SK-N-SH (cell line): ENCODE measurements at regions not wholly inside any gene's neighbourhood (a gene's known extent, or its start where the extent isn't known, plus 50 kb on each side); places are given as distances from the start of the nearest gene placed in this dataset.

Source experiments
- CTCF ChIA-PET: fragments of 300-600, 350-600 bp; formaldehyde crosslinking; extraction: SDS; loops from one replicate; lab custom pipeline; 2021; lab: Yijun Ruan, JAX
- POLR2A ChIA-PET: fragments of 350-600 bp; sonication (Branson Sonifier 250); formaldehyde crosslinking; extraction: SDS; loops from one replicate; lab custom pipeline; 2020; ENCODE audit warnings: antibody characterized with exemption, inconsistent platforms; lab: Yijun Ruan, JAX
- DNase-seq: peaks from one replicate; pipeline ENCODE4 v3.0.0; 2012
- H2AFZ ChIP-seq: fragments of 200-600 bp; sonication (generic); 2 replicates; pipeline ENCODE4 v1.8.1; 2016; ENCODE audit warnings: antibody characterized with exemption, mild to moderate bottlenecking, low read depth
- H3F3A ChIP-seq: fragments of 200-600 bp; sonication (generic); replicated peaks from 2 replicates; pipeline ENCODE3; 2016; ENCODE audit warnings: antibody characterized with exemption, mild to moderate bottlenecking; ENCODE audit not compliant: insufficient read depth
- H3K27ac ChIP-seq, 2 experiments: fragments of 200-500 bp in 1 of 2; fragments of 200-600 bp in 1 of 2; sonication (Bioruptor generic) in 1 of 2; sonication (generic), shearing (Covaris generic) in 1 of 2; 2 replicates each; pipeline versions ENCODE4 v1.5.1 to v1.6.1; 2014 to 2016; ENCODE audit warnings: low read depth in 2 of 2, inconsistent platforms in 1 of 2, low read length in 1 of 2, mild to moderate bottlenecking in 1 of 2, mixed read lengths in 1 of 2
- H3K27me3 ChIP-seq: fragments of 200-600 bp; sonication (generic), shearing (Covaris generic); 2 replicates; pipeline ENCODE4 v1.6.1; 2016; ENCODE audit warnings: mixed run types; ENCODE audit not compliant: insufficient read depth
- H3K36me3 ChIP-seq, 2 experiments: fragments of 200-500 bp in 1 of 2; fragments of 200-600 bp in 1 of 2; sonication (Bioruptor generic) in 1 of 2; sonication (generic) in 1 of 2; replicated peaks in 1 of 2; 2 replicates each; pipeline versions ENCODE3 to v1.5.1; 2014 to 2016; ENCODE audit warnings: low read length in 1 of 2, mild to moderate bottlenecking in 1 of 2; ENCODE audit not compliant: insufficient read depth in 2 of 2, control insufficient read depth in 1 of 2
- H3K4me1 ChIP-seq, 2 experiments: fragments of 200-500 bp in 1 of 2; fragments of 200-600 bp in 1 of 2; sonication (Bioruptor generic) in 1 of 2; sonication (generic), shearing (Covaris generic) in 1 of 2; 2 replicates each; pipeline versions ENCODE4 v1.5.1 to v1.6.1; 2014 to 2016; ENCODE audit warnings: low read depth in 1 of 2, low read length in 1 of 2, mixed run types in 1 of 2; ENCODE audit not compliant: insufficient read depth in 2 of 2, control insufficient read depth in 1 of 2
- H3K4me2 ChIP-seq: fragments of 200-600 bp; sonication (generic), shearing (Covaris generic); 2 replicates; pipeline ENCODE4 v1.6.1; 2017; ENCODE audit warnings: mixed run types
- H3K4me3 ChIP-seq, 2 experiments: fragments of 200-500 bp in 1 of 2; fragments of 200-600 bp in 1 of 2; sonication (Bioruptor generic) in 1 of 2; sonication (generic), shearing (Covaris generic) in 1 of 2; 2 replicates each; pipeline versions ENCODE4 v1.5.1 to v1.8.1; 2014 to 2016; ENCODE audit warnings: low read depth in 2 of 2, inconsistent platforms in 1 of 2, low read length in 1 of 2, mild to moderate bottlenecking in 1 of 2, mixed read lengths in 1 of 2, moderate library complexity in 1 of 2
- H3K79me2 ChIP-seq: fragments of 200-600 bp; sonication (generic); 2 replicates; pipeline ENCODE4 v1.8.1; 2017; ENCODE audit warnings: mild to moderate bottlenecking; ENCODE audit not compliant: insufficient read depth
- H3K9ac ChIP-seq: fragments of 200-600 bp; sonication (generic); 2 replicates; pipeline ENCODE4 v1.6.1; 2017; ENCODE audit warnings: mixed run types
- H3K9me2 ChIP-seq: fragments of 200-600 bp; sonication (generic); 2 replicates; pipeline ENCODE4 v1.6.1; 2017; ENCODE audit warnings: mixed run types
- H3K9me3 ChIP-seq: fragments of 200-600 bp; sonication (generic); 2 replicates; pipeline ENCODE4 v1.6.1; 2017; ENCODE audit warnings: mixed run types, mild to moderate bottlenecking, moderate library complexity
- H4K20me1 ChIP-seq: fragments of 200-600 bp; sonication (generic); 2 replicates; pipeline ENCODE4 v1.6.1; 2017; ENCODE audit warnings: mild to moderate bottlenecking, mixed run types; ENCODE audit not compliant: insufficient read depth
- CTCF ChIP-seq: fragments of 200-600 bp; sonication (generic); IDR thresholded peaks from 2 replicates; pipeline ENCODE4 v1.6.1; 2017; ENCODE audit warnings: antibody characterized with exemption, mild to moderate bottlenecking, moderate library complexity
- EZH2phosphoT487 ChIP-seq: fragments of 200-600 bp; sonication (generic); IDR thresholded peaks from 2 replicates; pipeline ENCODE4 v1.6.1; 2017; ENCODE audit warnings: low read depth, mixed run types, mild to moderate bottlenecking, antibody characterized with exemption, moderate library complexity, borderline replicate concordance
- FOSL2 ChIP-seq: IDR thresholded peaks from 2 replicates; pipeline ENCODE4 v1.4.0; 2012; ENCODE audit warnings: low read depth, mild to moderate bottlenecking, moderate library complexity, borderline replicate concordance
- FOXJ3 ChIP-seq: sonication (generic); formaldehyde crosslinking; IDR thresholded peaks from 2 replicates; pipeline ENCODE4 v1.5.1; 2020; ENCODE audit warnings: mild to moderate bottlenecking, missing genetic modification reagents
- FOXM1 ChIP-seq: IDR thresholded peaks from 2 replicates; pipeline ENCODE4 v1.4.0; 2012; ENCODE audit warnings: low read depth, mild to moderate bottlenecking
- GABPA ChIP-seq: IDR thresholded peaks from 2 replicates; pipeline ENCODE4 v1.4.0; 2012; ENCODE audit warnings: low read depth, mild to moderate bottlenecking
- GATA2 ChIP-seq: sonication (generic); formaldehyde crosslinking; IDR thresholded peaks from 2 replicates; pipeline ENCODE4 v1.5.0; 2020; ENCODE audit warnings: mild to moderate bottlenecking, missing genetic modification reagents
- NFIC ChIP-seq: IDR thresholded peaks from 2 replicates; pipeline ENCODE4 v1.4.0; 2012; ENCODE audit warnings: borderline replicate concordance
- NRF1 ChIP-seq: IDR thresholded peaks from 2 replicates; pipeline ENCODE4 v1.6.1; 2012; ENCODE audit warnings: low read depth, mild to moderate bottlenecking, low read length
- POLR2AphosphoS5 ChIP-seq: IDR thresholded peaks from 2 replicates; pipeline ENCODE4 v1.6.1; 2012; ENCODE audit warnings: low read depth, low read length
- RAD21 ChIP-seq: IDR thresholded peaks from 2 replicates; pipeline ENCODE4 v1.6.1; 2012; ENCODE audit warnings: mild to moderate bottlenecking, low read length
- RCOR1 ChIP-seq: fragments of 150-350 bp; IDR thresholded peaks from 2 replicates; pipeline ENCODE4 v1.6.1; 2017; ENCODE audit warnings: antibody characterized with exemption, low read length
- SIN3A ChIP-seq: IDR thresholded peaks from 2 replicates; pipeline ENCODE4 v1.6.1; 2012; ENCODE audit warnings: low read depth, mild to moderate bottlenecking, low read length, moderate library complexity, borderline replicate concordance
- TAF1 ChIP-seq: IDR thresholded peaks from 2 replicates; pipeline ENCODE4 v1.6.1; 2012; ENCODE audit warnings: low read depth, mild to moderate bottlenecking, low read length, moderate library complexity, borderline replicate concordance
- TEAD4 ChIP-seq: IDR thresholded peaks from 2 replicates; pipeline ENCODE4 v1.4.0; 2012; ENCODE audit warnings: mild to moderate bottlenecking, borderline replicate concordance; ENCODE audit not compliant: insufficient read depth
- WGBS: methylation state at CpG from one replicate; pipeline ENCODE4 v1.1.6; 2017; ENCODE audit warnings: low lambda C conversion rate; 5-methylcytosine and 5-hydroxymethylcytosine counted together

GRCh38 chr12:87847147-87847546 lies 182.1 kb downstream of the C12orf50 start:
- no peak overlapping the region for H3K27ac ChIP-seq
- no peak for DNase-seq
- POLR2A ChIA-PET, result no interaction called here
- H3K79me2 ChIP-seq, result no peaks in the 10 kb centered on the region
- TF ChIP-seq FOXJ3 (CRISPR knock-in tag), result no peak
- TF ChIP-seq TAF1, result no peak
- no peak for TF ChIP-seq SIN3A
- no peak overlapping the region for H2AFZ ChIP-seq
- H4K20me1 ChIP-seq, result no peaks in the 10 kb centered on the region
- H3K9ac ChIP-seq, result no peak overlapping the region
- H3K27me3 ChIP-seq, result no peaks in the 10 kb centered on the region
- CTCF ChIA-PET, result interaction anchor here (0.7 to 3.1 kb wide), 6 partner anchors 12 to 1924 kb away, joined by 3 to 16 read pairs (median 5); no protein-coding TSS in a partner anchor
- no peaks in the 10 kb centered on the region for H3K36me3 ChIP-seq
- H3K4me1 ChIP-seq, result peaks cover 0 to 2% of the 10 kb centered on the region in 2 experiments; a peak in 2 of 4 replicates
- WGBS, result 89% methylated on average over 4 of the region's 4 CpGs
- H3K9me3 ChIP-seq, result no peaks in the 10 kb centered on the region
- H3F3A ChIP-seq, result no peaks in the 10 kb centered on the region
- H3K4me3 ChIP-seq, result no peak overlapping the region
- H3K9me2 ChIP-seq, result no peaks in the 10 kb centered on the region
- H3K4me2 ChIP-seq, result no peak overlapping the region

GRCh38 chr12:87846045-87846444 lies 183.2 kb downstream of the C12orf50 start:
- no peaks in the 10 kb centered on the region for H3F3A ChIP-seq
- no peak for DNase-seq
- 77% methylated on average over 2 of the region's 2 CpGs for WGBS
- H3K9ac ChIP-seq, result no peak overlapping the region
- H3K27ac ChIP-seq, result no peak overlapping the region
- no peaks in the 10 kb centered on the region for H3K9me3 ChIP-seq
- no peak overlapping the region for H3K4me3 ChIP-seq
- H3K79me2 ChIP-seq, result no peaks in the 10 kb centered on the region
- H3K36me3 ChIP-seq, result no peaks in the 10 kb centered on the region
- no peaks in the 10 kb centered on the region for H3K27me3 ChIP-seq
- no peaks in the 10 kb centered on the region for H3K9me2 ChIP-seq
- no peak overlapping the region for H3K4me2 ChIP-seq
- H3K4me1 ChIP-seq, result peaks cover 0 to 2% of the 10 kb centered on the region in 2 experiments; a peak in 2 of 4 replicates
- H4K20me1 ChIP-seq, result no peaks in the 10 kb centered on the region
- no peak for TF ChIP-seq POLR2AphosphoS5
- no peak for TF ChIP-seq FOSL2
- no peak for TF ChIP-seq RAD21
- TF ChIP-seq FOXM1, result no peak
- no peak for TF ChIP-seq GATA2 (CRISPR knock-in tag)
- no peak for TF ChIP-seq CTCF
- TF ChIP-seq TAF1, result no peak
- TF ChIP-seq RCOR1, result no peak
- TF ChIP-seq EZH2phosphoT487, result no peak
- no peak for TF ChIP-seq GABPA
- TF ChIP-seq NRF1, result no peak
- no peak for TF ChIP-seq TEAD4
- TF ChIP-seq FOXJ3 (CRISPR knock-in tag), result no peak
- TF ChIP-seq NFIC, result no peak
- no peak for TF ChIP-seq SIN3A
- no peak overlapping the region for H2AFZ ChIP-seq
- ChIA-PET POLR2A (no interaction called here), CTCF (interaction anchor here (1.3 to 3.1 kb wide), 2 partner anchors 10 to 107 kb away, joined by 3 to 16 read pairs; no protein-coding TSS in a partner anchor)
